Smooth muscle cell (in vitro differentiated cells): ENCODE measurements at regions not wholly inside any gene's neighbourhood (a gene's known extent, or its start where the extent isn't known, plus 50 kb on each side); places are given as distances from the start of the nearest gene placed in this dataset.

Source experiments
- DNase-seq: peaks from one replicate; lab custom pipeline; 2025; ENCODE audit not compliant: unreplicated experiment; lab: John Stamatoyannopoulos, UW
- H2AFZ ChIP-seq: fragments of 200-600 bp; sonication (generic); 2 replicates; pipeline ENCODE4 v1.6.0; 2016; ENCODE audit warnings: antibody characterized with exemption, low read depth, mild to moderate bottlenecking
- H3F3A ChIP-seq: fragments of 200-600 bp; sonication (generic); 2 replicates; pipeline ENCODE4 v1.6.0; 2017; ENCODE audit warnings: antibody characterized with exemption, low read depth
- H3K27ac ChIP-seq: fragments of 200-600 bp; sonication (generic); 2 replicates; pipeline ENCODE4 v1.5.1; 2016; ENCODE audit warnings: low read depth, mild to moderate bottlenecking
- H3K27me3 ChIP-seq: fragments of 200-600 bp; sonication (generic); 2 replicates; pipeline ENCODE4 v1.6.1; 2016; ENCODE audit warnings: low read depth, mild to moderate bottlenecking
- H3K36me3 ChIP-seq: fragments of 200-600 bp; sonication (generic); 2 replicates; pipeline ENCODE4 v1.5.1; 2016; ENCODE audit warnings: low read depth
- H3K4me1 ChIP-seq: fragments of 200-600 bp; sonication (generic); 2 replicates; pipeline ENCODE4 v1.5.1; 2016; ENCODE audit warnings: low read depth
- H3K4me2 ChIP-seq: fragments of 200-600 bp; sonication (generic); 2 replicates; pipeline ENCODE4 v1.6.0; 2016; ENCODE audit warnings: mild to moderate bottlenecking
- H3K4me3 ChIP-seq: fragments of 200-600 bp; sonication (generic); 2 replicates; pipeline ENCODE4 v1.5.1; 2016; ENCODE audit warnings: mild to moderate bottlenecking
- H3K79me2 ChIP-seq: fragments of 200-600 bp; sonication (generic); 2 replicates; pipeline ENCODE4 v1.6.0; 2016; ENCODE audit warnings: low read depth, mild to moderate bottlenecking
- H3K9ac ChIP-seq: fragments of 200-600 bp; sonication (generic); 2 replicates; pipeline ENCODE4 v1.6.0; 2016; ENCODE audit warnings: low read depth
- H3K9me3 ChIP-seq: fragments of 200-600 bp; sonication (generic); replicated peaks from 2 replicates; pipeline ENCODE4 v1.5.1; 2016; ENCODE audit warnings: low read depth
- H4K20me1 ChIP-seq: fragments of 200-600 bp; sonication (generic); 2 replicates; pipeline ENCODE4 v1.6.0; 2016; ENCODE audit warnings: low read depth
- CTCF ChIP-seq: fragments of 200-600 bp; sonication (generic); IDR thresholded peaks from 2 replicates; pipeline ENCODE4 v1.5.1; 2017; ENCODE audit warnings: borderline replicate concordance, mild to moderate bottlenecking, antibody characterized with exemption; ENCODE audit not compliant: insufficient read depth, poor library complexity, severe bottlenecking
- WGBS: methylation state at CpG from one replicate; pipeline ENCODE4 v1.1.7; 2016; ENCODE audit warnings: low lambda C conversion rate; 5-methylcytosine and 5-hydroxymethylcytosine counted together

- H3F3A ChIP-seq, result peaks cover 4% of the 10 kb centered on the region
- H3K9me3 ChIP-seq, result no peaks in the 10 kb centered on the region
- no peak for TF ChIP-seq CTCF
- no peak overlapping the region for H3K9ac ChIP-seq
- peaks cover 13% of the 10 kb centered on the region for H3K4me1 ChIP-seq
- no peaks in the 10 kb centered on the region for H3K27me3 ChIP-seq
- DNase-seq, result no peak
- no peak overlapping the region for H3K4me2 ChIP-seq
- 97% methylated on average over 4 of the region's 4 CpGs for WGBS
- H4K20me1 ChIP-seq, result no peaks in the 10 kb centered on the region
- no peak overlapping the region for H3K4me3 ChIP-seq
- H3K36me3 ChIP-seq, result no peaks in the 10 kb centered on the region
- H2AFZ ChIP-seq, result no peak overlapping the region
- H3K79me2 ChIP-seq, result no peaks in the 10 kb centered on the region
- no peak overlapping the region for H3K27ac ChIP-seq
Measured at GRCh38 chr7:9186730-9187129, 753.3 kb downstream of the NXPH1 start.

GRCh38 chr7:9189703-9190102 is 756.3 kb downstream of the NXPH1 start:
- H3K9me3 ChIP-seq, result no peaks in the 10 kb centered on the region
- no peaks in the 10 kb centered on the region for H4K20me1 ChIP-seq
- TF ChIP-seq CTCF, result no peak

DNA sequence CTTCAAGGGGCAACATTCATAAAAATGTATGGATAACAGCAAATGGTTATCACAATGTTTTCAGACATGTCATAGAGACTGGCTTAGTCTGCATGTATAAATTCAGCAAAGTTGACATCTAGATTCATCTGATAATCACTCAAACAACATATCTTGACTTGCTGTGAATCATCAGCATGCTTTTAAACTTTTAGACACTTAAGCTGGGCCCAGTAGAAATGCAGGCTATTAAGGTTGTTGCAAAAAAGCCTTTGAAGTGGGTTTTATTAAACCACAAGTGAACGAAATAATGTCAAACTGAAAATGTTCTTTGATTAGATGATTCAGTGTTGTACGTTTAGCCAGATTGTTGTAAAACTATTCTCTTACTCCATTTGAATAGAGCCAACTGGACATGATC is 759.6 kb downstream of the NXPH1 start:
- Histone ChIP-seq H3K36me3 (no peaks in the 10 kb centered on the region), H3K27ac (peak overlapping the region; percentile 64), H3K4me2 (peak overlapping the region; percentile 15), H4K20me1 (no peaks in the 10 kb centered on the region), H3K9me3 (no peaks in the 10 kb centered on the region), H3K4me3 (no peak overlapping the region), H3K4me1 (peaks cover 12% of the 10 kb centered on the region), H3K79me2 (no peaks in the 10 kb centered on the region), H2AFZ (no peak overlapping the region), H3K27me3 (no peaks in the 10 kb centered on the region), H3K9ac (no peak overlapping the region), H3F3A (no peaks in the 10 kb centered on the region)
- 0% methylated on average over 2 of the region's 2 CpGs for WGBS
- no peak for DNase-seq
- no peak for TF ChIP-seq CTCF

More at GRCh38 chr7:9189703-9190102, 756.3 kb downstream of the NXPH1 start:
- H3F3A ChIP-seq, result no peaks in the 10 kb centered on the region
- no peak overlapping the region for H3K9ac ChIP-seq
- WGBS, result 53% methylated on average over 9 of the region's 9 CpGs
- no peaks in the 10 kb centered on the region for H3K36me3 ChIP-seq
- no peak overlapping the region for H3K4me3 ChIP-seq
- no peaks in the 10 kb centered on the region for H3K27me3 ChIP-seq
- no peak for DNase-seq
- H2AFZ ChIP-seq, result peak overlapping the region; percentile 71
- H3K79me2 ChIP-seq, result no peaks in the 10 kb centered on the region
- H3K27ac ChIP-seq, result peak overlapping the region; percentile 50
- H3K4me2 ChIP-seq, result peak overlapping the region; percentile 76
- H3K4me1 ChIP-seq, result peaks cover 6% of the 10 kb centered on the region

- DNase-seq, result no peak
- TF ChIP-seq CTCF, result no peak
- no peak overlapping the region for H3K4me3 ChIP-seq
- H3K79me2 ChIP-seq, result no peaks in the 10 kb centered on the region
- 93% methylated on average over 4 of the region's 4 CpGs for WGBS
- peaks cover 23% of the 10 kb centered on the region for H3K4me1 ChIP-seq
- H3F3A ChIP-seq, result peaks cover 19% of the 10 kb centered on the region
- no peaks in the 10 kb centered on the region for H4K20me1 ChIP-seq
- no peaks in the 10 kb centered on the region for H3K36me3 ChIP-seq
- H3K4me2 ChIP-seq, result no peak overlapping the region
- no peaks in the 10 kb centered on the region for H3K9me3 ChIP-seq
- no peak overlapping the region for H3K9ac ChIP-seq
- H3K27me3 ChIP-seq, result no peaks in the 10 kb centered on the region
- H3K27ac ChIP-seq, result no peak overlapping the region
- H2AFZ ChIP-seq, result peak overlapping the region; percentile 52
Measured at GRCh38 chr7:9200626-9201025, 767.2 kb downstream of the NXPH1 start.
